Coronary artery (tissue), 2 donors: ENCODE measurements at regions not wholly inside any gene's neighbourhood (a gene's known extent, or its start where the extent isn't known, plus 50 kb on each side); places are given as distances from the start of the nearest gene placed in this dataset.

Experiments used
- DNase-seq: peaks from one replicate; pipeline ENCODE4 v3.0.0-alpha.2; 2017; ENCODE audit warnings: low spot score
- H3K27ac ChIP-seq, 2 donors: fragments of 200-600 bp; sonication (generic); one replicate each; pipeline ENCODE4 v1.5.1; 2016 to 2019
- H3K4me3 ChIP-seq: fragments of 200-600 bp; sonication (generic); 2 replicates; pipeline ENCODE4 v1.5.1; 2016; ENCODE audit warnings: mild to moderate bottlenecking, moderate library complexity
- CTCF ChIP-seq: fragments of 200-600 bp; sonication (generic); IDR thresholded peaks from one replicate; pipeline ENCODE4 v1.5.1; 2019; ENCODE audit warnings: antibody characterized with exemption

- no peak for TF ChIP-seq CTCF
- H3K27ac ChIP-seq: no peak overlapping the region
- no peak for DNase-seq
- no peak overlapping the region for H3K4me3 ChIP-seq
Measured at GRCh38 chr13:76231522-76232167, 595.5 kb downstream of the LMO7 start.

GRCh38 chr13:76229281-76229680 lies 593.2 kb downstream of the LMO7 start:
- DNase-seq: no peak
- no peak for TF ChIP-seq CTCF
- no peak overlapping the region for H3K27ac ChIP-seq
- H3K4me3 ChIP-seq: no peak overlapping the region

DNA sequence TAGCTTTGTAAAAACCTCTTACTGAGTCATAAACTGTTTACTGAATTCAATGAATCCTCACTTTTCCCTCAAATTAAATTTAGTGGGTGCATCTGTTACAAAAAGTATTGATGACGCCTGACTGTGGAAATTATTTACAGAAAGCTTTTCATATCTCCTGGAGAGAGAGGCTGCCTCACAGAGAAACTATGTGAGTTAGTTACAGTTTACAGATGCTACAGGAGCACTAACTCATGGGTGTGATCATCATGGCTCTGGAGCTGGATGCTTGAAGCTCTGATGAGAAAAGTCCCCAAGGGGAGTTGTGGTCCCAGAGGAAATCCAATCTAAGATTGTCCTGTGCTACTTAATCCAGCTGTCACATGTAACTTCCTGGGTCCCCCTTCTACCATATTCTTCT lies 590.8 kb downstream of the LMO7 start:
- TF ChIP-seq CTCF: no peak
- Histone ChIP-seq H3K4me3 (no peak overlapping the region), H3K27ac (no peak overlapping the region)
- DNase-seq: no peak

GRCh38 chr13:76225815-76226489 lies 589.8 kb downstream of the LMO7 start:
- Histone ChIP-seq H3K4me3 (no peak overlapping the region), H3K27ac (no peak overlapping the region)
- TF ChIP-seq CTCF: no peak
- DNase-seq: no peak

DNA sequence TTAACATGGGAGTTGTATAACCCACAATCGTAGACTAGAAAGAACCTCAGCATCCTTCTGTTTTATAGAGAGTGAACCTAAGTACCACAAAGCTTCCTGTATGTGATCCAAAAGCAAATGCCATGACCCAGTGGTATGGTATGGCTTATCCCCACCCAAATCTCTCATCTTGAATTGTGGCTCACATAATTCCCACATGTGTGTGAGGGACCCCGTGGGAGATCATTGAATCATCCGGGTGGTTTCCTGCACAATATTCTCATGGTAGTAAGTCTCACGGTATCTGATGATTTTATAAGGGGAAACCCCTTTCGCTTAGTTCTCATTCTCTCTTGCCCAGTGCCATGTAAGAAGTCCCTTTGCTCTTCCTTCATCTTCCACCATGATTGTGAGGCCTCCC lies 587.9 kb downstream of the LMO7 start:
- DNase-seq: no peak
- Histone ChIP-seq H3K4me3 (no peak overlapping the region), H3K27ac (no peak overlapping the region)
- no peak for TF ChIP-seq CTCF

DNA sequence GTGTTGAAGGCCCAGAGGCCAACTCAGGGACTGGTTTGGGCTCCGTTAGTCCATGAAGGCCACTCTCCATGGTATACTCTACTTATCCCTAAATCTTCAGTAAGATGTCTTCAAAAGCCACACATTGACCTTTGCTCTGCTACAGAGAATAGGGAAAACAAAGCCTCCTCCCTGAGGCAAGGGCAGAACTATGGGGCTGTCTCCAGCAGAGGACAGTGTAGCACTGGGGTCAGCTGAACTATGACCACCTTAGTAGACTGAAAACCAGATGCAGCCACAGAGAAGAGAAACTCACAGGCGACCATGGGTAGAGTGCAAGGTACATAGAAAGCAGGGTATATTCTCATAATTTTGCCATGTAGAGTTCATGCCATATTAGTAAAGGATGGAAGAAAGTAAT lies 587.4 kb downstream of the LMO7 start:
- DNase-seq: no peak
- Histone ChIP-seq H3K4me3 (no peak overlapping the region), H3K27ac (no peak overlapping the region)
- no peak for TF ChIP-seq CTCF

GRCh38 chr13:76222511-76222910 lies 586.4 kb downstream of the LMO7 start:
- no peak for DNase-seq
- Histone ChIP-seq H3K4me3 (no peak overlapping the region), H3K27ac (no peak overlapping the region)
- no peak for TF ChIP-seq CTCF
